IMR-90 (cell line): ENCODE measurements at regions not wholly inside any gene's neighbourhood (a gene's known extent, or its start where the extent isn't known, plus 50 kb on each side); places are given as distances from the start of the nearest gene placed in this dataset.

Experiments
- BHLHE40 ChIP-seq: fragments of 150-350 bp; IDR thresholded peaks from 2 replicates; pipeline ENCODE4 v1.6.1; 2016; ENCODE audit warnings: mild to moderate bottlenecking, low read depth, low read length
- CEBPB ChIP-seq: IDR thresholded peaks from 2 replicates; pipeline ENCODE4 v1.6.1; 2012; ENCODE audit warnings: low read depth, low read length, improper control_type of control experiment
- FOS ChIP-seq: fragments of 150-350 bp; IDR thresholded peaks from 2 replicates; pipeline ENCODE4 v1.6.1; 2016; ENCODE audit warnings: low read depth, low read length
- MAFK ChIP-seq: IDR thresholded peaks from 2 replicates; pipeline ENCODE4 v1.6.1; 2012; ENCODE audit warnings: low read depth, low read length, improper control_type of control experiment
- MXI1 ChIP-seq: IDR thresholded peaks from 2 replicates; pipeline ENCODE4 v1.6.1; 2012; ENCODE audit warnings: low read depth, mild to moderate bottlenecking, low read length, moderate library complexity, borderline replicate concordance
- NFE2L2 ChIP-seq: fragments of 150-350 bp; IDR thresholded peaks from 2 replicates; pipeline ENCODE4 v1.6.1; 2016; ENCODE audit warnings: low read depth, mild to moderate bottlenecking, low read length
- POLR2A ChIP-seq: IDR thresholded peaks from 2 replicates; pipeline ENCODE4 v1.6.1; 2012; ENCODE audit warnings: mild to moderate bottlenecking, low read depth, low read length
- RAD21 ChIP-seq: IDR thresholded peaks from 2 replicates; pipeline ENCODE4 v1.6.1; 2012; ENCODE audit warnings: low read length, improper control_type of control experiment
- RCOR1 ChIP-seq: IDR thresholded peaks from 2 replicates; pipeline ENCODE4 v1.6.1; 2012; ENCODE audit warnings: mild to moderate bottlenecking, low read length, improper control_type of control experiment; ENCODE audit not compliant: insufficient replicate concordance
- RFX5 ChIP-seq: IDR thresholded peaks from 2 replicates; pipeline ENCODE4 v1.8.0; 2012; ENCODE audit warnings: low read depth, mild to moderate bottlenecking, low read length, moderate library complexity
- SMC3 ChIP-seq: fragments of 150-350 bp; IDR thresholded peaks from 2 replicates; pipeline ENCODE4 v1.6.1; 2016; ENCODE audit warnings: low read depth, mild to moderate bottlenecking, antibody characterized with exemption, low read length, moderate library complexity
- TF ChIP-seq, protein P1 (sequence below): conservative IDR thresholded peaks from 2 replicates; pipeline ENCODE4 v1.5.1; 2012; ENCODE audit warnings: mild to moderate bottlenecking, low read depth, low read length, improper control_type of control experiment
- TF ChIP-seq, protein P2 (sequence below): fragments of 150-350 bp; IDR thresholded peaks from 2 replicates; pipeline ENCODE4 v1.6.1; 2017; ENCODE audit warnings: mild to moderate bottlenecking, antibody characterized with exemption, low read length, low read depth
- TF ChIP-seq, protein P3 (sequence below): fragments of 150-350 bp; IDR thresholded peaks from 2 replicates; pipeline ENCODE4 v1.6.1; 2016; ENCODE audit warnings: low read depth, mild to moderate bottlenecking, low read length, moderate library complexity, borderline replicate concordance

DNA sequence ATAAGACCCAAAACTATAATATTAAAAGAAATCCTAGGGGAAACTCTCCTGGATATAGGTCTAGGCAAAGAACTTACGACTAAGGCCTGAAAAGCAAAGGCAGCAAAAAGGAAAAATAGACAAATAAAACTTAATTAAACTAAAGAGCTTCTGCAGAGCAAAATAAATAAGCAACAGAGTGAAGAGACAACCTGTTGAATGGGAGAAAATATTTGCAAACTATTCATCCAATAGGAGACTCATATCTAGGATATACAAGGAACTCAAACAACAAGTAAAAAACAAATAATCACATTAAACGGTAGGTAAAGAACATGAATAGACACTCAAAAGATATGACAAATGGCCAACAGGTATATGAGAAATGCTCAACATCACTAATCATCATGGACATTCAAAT lies 318.6 kb downstream of the CSNK1G3 start:
- no peak for TF ChIP-seq RFX5
- TF ChIP-seq POLR2A = no peak
- no peak for TF ChIP-seq SMC3
- TF ChIP-seq CEBPB = no peak
- TF ChIP-seq, protein P1, sequence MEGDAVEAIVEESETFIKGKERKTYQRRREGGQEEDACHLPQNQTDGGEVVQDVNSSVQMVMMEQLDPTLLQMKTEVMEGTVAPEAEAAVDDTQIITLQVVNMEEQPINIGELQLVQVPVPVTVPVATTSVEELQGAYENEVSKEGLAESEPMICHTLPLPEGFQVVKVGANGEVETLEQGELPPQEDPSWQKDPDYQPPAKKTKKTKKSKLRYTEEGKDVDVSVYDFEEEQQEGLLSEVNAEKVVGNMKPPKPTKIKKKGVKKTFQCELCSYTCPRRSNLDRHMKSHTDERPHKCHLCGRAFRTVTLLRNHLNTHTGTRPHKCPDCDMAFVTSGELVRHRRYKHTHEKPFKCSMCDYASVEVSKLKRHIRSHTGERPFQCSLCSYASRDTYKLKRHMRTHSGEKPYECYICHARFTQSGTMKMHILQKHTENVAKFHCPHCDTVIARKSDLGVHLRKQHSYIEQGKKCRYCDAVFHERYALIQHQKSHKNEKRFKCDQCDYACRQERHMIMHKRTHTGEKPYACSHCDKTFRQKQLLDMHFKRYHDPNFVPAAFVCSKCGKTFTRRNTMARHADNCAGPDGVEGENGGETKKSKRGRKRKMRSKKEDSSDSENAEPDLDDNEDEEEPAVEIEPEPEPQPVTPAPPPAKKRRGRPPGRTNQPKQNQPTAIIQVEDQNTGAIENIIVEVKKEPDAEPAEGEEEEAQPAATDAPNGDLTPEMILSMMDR = no peak
- TF ChIP-seq RAD21 = no peak
- TF ChIP-seq FOS = no peak
- TF ChIP-seq BHLHE40 = no peak
- no peak for TF ChIP-seq RCOR1
- no peak for TF ChIP-seq MXI1
- TF ChIP-seq NFE2L2 = no peak
- TF ChIP-seq, protein P2, sequence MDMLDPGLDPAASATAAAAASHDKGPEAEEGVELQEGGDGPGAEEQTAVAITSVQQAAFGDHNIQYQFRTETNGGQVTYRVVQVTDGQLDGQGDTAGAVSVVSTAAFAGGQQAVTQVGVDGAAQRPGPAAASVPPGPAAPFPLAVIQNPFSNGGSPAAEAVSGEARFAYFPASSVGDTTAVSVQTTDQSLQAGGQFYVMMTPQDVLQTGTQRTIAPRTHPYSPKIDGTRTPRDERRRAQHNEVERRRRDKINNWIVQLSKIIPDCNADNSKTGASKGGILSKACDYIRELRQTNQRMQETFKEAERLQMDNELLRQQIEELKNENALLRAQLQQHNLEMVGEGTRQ = no peak
- TF ChIP-seq, protein P3, sequence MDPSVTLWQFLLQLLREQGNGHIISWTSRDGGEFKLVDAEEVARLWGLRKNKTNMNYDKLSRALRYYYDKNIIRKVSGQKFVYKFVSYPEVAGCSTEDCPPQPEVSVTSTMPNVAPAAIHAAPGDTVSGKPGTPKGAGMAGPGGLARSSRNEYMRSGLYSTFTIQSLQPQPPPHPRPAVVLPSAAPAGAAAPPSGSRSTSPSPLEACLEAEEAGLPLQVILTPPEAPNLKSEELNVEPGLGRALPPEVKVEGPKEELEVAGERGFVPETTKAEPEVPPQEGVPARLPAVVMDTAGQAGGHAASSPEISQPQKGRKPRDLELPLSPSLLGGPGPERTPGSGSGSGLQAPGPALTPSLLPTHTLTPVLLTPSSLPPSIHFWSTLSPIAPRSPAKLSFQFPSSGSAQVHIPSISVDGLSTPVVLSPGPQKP = no peak
- no peak for TF ChIP-seq MAFK
